ENCODE measurements at regions not wholly inside any gene's neighbourhood (a gene's known extent, or its start where the extent isn't known, plus 50 kb on each side); places are given as distances from the start of the nearest gene placed in this dataset.

- H3K4me1 ChIP-seq, result peaks cover under 1% of the 10 kb centered on the region
- H3K27me3 ChIP-seq, result no peaks in the 10 kb centered on the region
- no peak overlapping the region for H3K9ac ChIP-seq (ENCODE audit: low read depth in 2 of 2, low read length in 2 of 2)
- H3K9me3 ChIP-seq, result no peaks in the 10 kb centered on the region
- H3K4me3 ChIP-seq, result no peak overlapping the region
- no peak for DNase-seq
- intact Hi-C loops (cut with DNase I), result no loop called here
- no peak for TF ChIP-seq CTCF (IDR thresholded peaks at IDR 0.05)
- H3K27ac ChIP-seq, result no peak overlapping the region
- no peaks in the 10 kb centered on the region for H3K36me3 ChIP-seq
These were observed 82.1 kb downstream of the MPP7 start for GRCh38 chr10:28220811-28221210.

DNA sequence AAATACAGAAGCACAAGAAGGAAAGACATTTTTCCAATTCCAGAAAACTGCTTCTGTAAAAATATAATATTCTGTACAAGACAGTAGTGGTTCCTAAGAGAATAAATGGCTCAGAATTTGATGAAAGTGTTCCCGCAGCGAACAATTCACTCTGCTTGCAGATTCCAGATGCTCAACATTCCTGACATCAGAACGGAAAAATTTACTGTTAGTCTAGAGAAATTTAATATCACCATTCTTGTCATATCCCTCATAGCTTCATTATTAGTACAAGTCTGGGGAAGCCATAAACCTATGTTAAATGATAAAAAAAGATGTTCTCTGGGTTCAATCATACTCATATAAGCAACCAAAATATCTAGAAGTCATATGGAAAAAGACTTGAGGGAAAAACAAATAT lies 83.6 kb downstream of the MPP7 start:
- intact Hi-C loops (cut with DNase I), result no loop called here
- no peak overlapping the region for H3K27ac ChIP-seq
- H3K9me3 ChIP-seq, result no peaks in the 10 kb centered on the region
- no peak for TF ChIP-seq CTCF (IDR thresholded peaks at IDR 0.05)
- no peaks in the 10 kb centered on the region for H3K27me3 ChIP-seq
- no peak overlapping the region for H3K9ac ChIP-seq (ENCODE audit: low read depth in 2 of 2, low read length in 2 of 2)
- H3K4me1 ChIP-seq, result peaks cover 6% of the 10 kb centered on the region
- no peaks in the 10 kb centered on the region for H3K36me3 ChIP-seq
- no peak for DNase-seq
- H3K4me3 ChIP-seq, result no peak overlapping the region

GRCh38 chr10:28217848-28218247 lies 85.0 kb downstream of the MPP7 start:
- Histone ChIP-seq H3K9ac (ENCODE audit: low read depth in 2 of 2, low read length in 2 of 2) (no peak overlapping the region), H3K4me1 (peaks cover 6% of the 10 kb centered on the region), H3K27me3 (no peaks in the 10 kb centered on the region), H3K27ac (no peak overlapping the region), H3K36me3 (no peaks in the 10 kb centered on the region), H3K4me3 (no peak overlapping the region), H3K9me3 (no peaks in the 10 kb centered on the region)
- intact Hi-C loops (cut with DNase I), result no loop called here
- DNase-seq, result no peak
- TF ChIP-seq CTCF (IDR thresholded peaks at IDR 0.05), result no peak

- Histone ChIP-seq H3K4me1 (peaks cover 6% of the 10 kb centered on the region), H3K27me3 (no peaks in the 10 kb centered on the region), H3K27ac (no peak overlapping the region), H3K9me3 (no peaks in the 10 kb centered on the region), H3K36me3 (no peaks in the 10 kb centered on the region), H3K9ac (ENCODE audit: low read depth in 2 of 2, low read length in 2 of 2) (no peak overlapping the region), H3K4me3 (no peak overlapping the region)
- intact Hi-C loops (cut with DNase I), result no loop called here
- DNase-seq, result peak; percentile 78
- no peak for TF ChIP-seq CTCF (IDR thresholded peaks at IDR 0.05)
These were observed 86.9 kb downstream of the MPP7 start for GRCh38 chr10:28215930-28216329.

GRCh38 chr10:28214219-28214618 lies 88.6 kb downstream of the MPP7 start:
- Histone ChIP-seq H3K9ac (ENCODE audit: low read depth in 2 of 2, low read length in 2 of 2) (no peak overlapping the region), H3K9me3 (no peaks in the 10 kb centered on the region), H3K27me3 (no peaks in the 10 kb centered on the region), H3K4me1 (peaks cover 6% of the 10 kb centered on the region), H3K4me3 (no peak overlapping the region), H3K27ac (no peak overlapping the region), H3K36me3 (no peaks in the 10 kb centered on the region)
- DNase-seq, result no peak
- intact Hi-C loops (cut with DNase I), result no loop called here
- no peak for TF ChIP-seq CTCF (IDR thresholded peaks at IDR 0.05)

GRCh38 chr10:28211759-28212158 lies 91.1 kb downstream of the MPP7 start:
- intact Hi-C loops (cut with DNase I), result no loop called here
- H3K4me1 ChIP-seq, result peaks cover 6% of the 10 kb centered on the region
- H3K36me3 ChIP-seq, result no peaks in the 10 kb centered on the region
- H3K9me3 ChIP-seq, result no peaks in the 10 kb centered on the region
- DNase-seq, result no peak
- TF ChIP-seq CTCF (IDR thresholded peaks at IDR 0.05), result no peak
- H3K4me3 ChIP-seq, result no peak overlapping the region
- H3K27me3 ChIP-seq, result no peaks in the 10 kb centered on the region
- no peak overlapping the region for H3K27ac ChIP-seq
- H3K9ac ChIP-seq (ENCODE audit: low read depth in 2 of 2, low read length in 2 of 2), result no peak overlapping the region

Measured in colonic mucosa (tissue), 4 donors.